Neural cell (in vitro differentiated cells): ENCODE measurements at regions not wholly inside any gene's neighbourhood (a gene's known extent, or its start where the extent isn't known, plus 50 kb on each side); places are given as distances from the start of the nearest gene placed in this dataset.

ENCODE experiments used
- H2AFZ ChIP-seq: fragments of 200-600, 300-800 bp; sonication (generic), shearing (Covaris generic); 2 replicates; pipeline ENCODE4 v1.6.0; 2014; ENCODE audit warnings: low read depth, mild to moderate bottlenecking, antibody characterized with exemption, low read length, moderate library complexity
- H3F3A ChIP-seq: fragments of 200-600 bp; shearing (Covaris generic); 2 replicates; pipeline ENCODE4 v1.6.1; 2016; ENCODE audit warnings: mild to moderate bottlenecking, moderate library complexity, mixed read lengths, antibody characterized with exemption, low read length; ENCODE audit not compliant: insufficient read depth, poor library complexity, severe bottlenecking
- H3K27ac ChIP-seq: fragments of 200-600, 300-800 bp; sonication (generic), shearing (Covaris generic); 2 replicates; pipeline ENCODE4 v1.5.1; 2014; ENCODE audit warnings: mild to moderate bottlenecking, low read length, moderate library complexity
- H3K27me3 ChIP-seq: fragments of 300-800, 200-600 bp; sonication (generic), shearing (Covaris generic); 2 replicates; pipeline ENCODE4 v1.6.0; 2014; ENCODE audit warnings: mild to moderate bottlenecking, low read depth, low read length, moderate library complexity; ENCODE audit not compliant: insufficient read depth
- H3K36me3 ChIP-seq: fragments of 300-800, 200-600 bp; sonication (generic), shearing (Covaris generic); 2 replicates; pipeline ENCODE4 v1.5.1; 2014; ENCODE audit warnings: mild to moderate bottlenecking, antibody characterized with exemption, low read length, moderate library complexity; ENCODE audit not compliant: insufficient read depth
- H3K4me2 ChIP-seq: fragments of 300-800, 200-600 bp; sonication (generic), shearing (Covaris generic); 2 replicates; pipeline ENCODE4 v1.6.0; 2014; ENCODE audit warnings: mild to moderate bottlenecking, low read length
- H3K4me3 ChIP-seq: fragments of 300-800, 200-600 bp; sonication (generic), shearing (Covaris generic); 2 replicates; pipeline ENCODE4 v1.5.1; 2014; ENCODE audit warnings: mild to moderate bottlenecking, low read length, moderate library complexity
- H3K79me2 ChIP-seq: fragments of 200-600 bp; shearing (Covaris generic); replicated peaks from 2 replicates; pipeline ENCODE4 v1.6.0; 2014; ENCODE audit warnings: mild to moderate bottlenecking, low read length, moderate library complexity; ENCODE audit not compliant: insufficient read depth
- H3K9ac ChIP-seq: fragments of 300-800, 200-600 bp; sonication (generic), shearing (Covaris generic); 2 replicates; pipeline ENCODE4 v1.6.1; 2016; ENCODE audit warnings: mild to moderate bottlenecking, low read length, mixed read lengths
- H3K9me2 ChIP-seq: fragments of 200-600 bp; shearing (Covaris generic); 2 replicates; pipeline ENCODE4 v1.6.1; 2016; ENCODE audit warnings: mild to moderate bottlenecking, low read length, mixed read lengths; ENCODE audit not compliant: insufficient read depth
- H3K9me3 ChIP-seq: fragments of 200-600, 300-800 bp; sonication (generic), shearing (Covaris generic); 2 replicates; pipeline ENCODE4 v1.6.1; 2016; ENCODE audit warnings: mild to moderate bottlenecking, mixed run types, low read length, moderate library complexity, mixed read lengths
- H4K20me1 ChIP-seq: fragments of 200-600 bp; shearing (Covaris generic); 2 replicates; pipeline ENCODE4 v1.6.1; 2016; ENCODE audit warnings: mild to moderate bottlenecking, mixed run types; ENCODE audit not compliant: insufficient read depth
- CTCF ChIP-seq: fragments of 450-650 bp; IDR thresholded peaks from 2 replicates; pipeline ENCODE4 v1.5.1; 2014; ENCODE audit warnings: antibody characterized with exemption, mild to moderate bottlenecking, moderate library complexity; ENCODE audit not compliant: poor library complexity, severe bottlenecking
- EP300 ChIP-seq: fragments of 450-650 bp; conservative IDR thresholded peaks from 2 replicates; pipeline ENCODE4 v1.6.1; 2014; ENCODE audit warnings: antibody characterized with exemption, mild to moderate bottlenecking, moderate library complexity; ENCODE audit not compliant: poor library complexity, severe bottlenecking
- EZH2 ChIP-seq: fragments of 200-600, 300-800 bp; shearing (Covaris generic), sonication (generic); IDR thresholded peaks from 2 replicates; pipeline ENCODE4 v1.6.1; 2014; ENCODE audit warnings: antibody characterized with exemption, low read length, borderline replicate concordance, mild to moderate bottlenecking; ENCODE audit not compliant: insufficient read depth, poor library complexity, severe bottlenecking
- MXI1 ChIP-seq: fragments of 450-650 bp; conservative IDR thresholded peaks from 2 replicates; pipeline ENCODE4 v1.6.1; 2014; ENCODE audit warnings: antibody characterized with exemption, mild to moderate bottlenecking; ENCODE audit not compliant: poor library complexity, severe bottlenecking
- POLR2AphosphoS5 ChIP-seq: IDR thresholded peaks from 2 replicates; pipeline ENCODE4 v1.6.1; 2012
- RAD21 ChIP-seq: fragments of 450-650 bp; conservative IDR thresholded peaks from 2 replicates; pipeline ENCODE4 v1.6.1; 2014; ENCODE audit warnings: antibody characterized with exemption, mild to moderate bottlenecking, moderate library complexity
- SMC3 ChIP-seq: fragments of 450-650 bp; conservative IDR thresholded peaks from 2 replicates; pipeline ENCODE4 v1.6.1; 2014; ENCODE audit warnings: antibody characterized with exemption, mild to moderate bottlenecking, moderate library complexity; ENCODE audit not compliant: poor library complexity
- TAF1 ChIP-seq: IDR thresholded peaks from 2 replicates; pipeline ENCODE4 v1.6.1; 2012; ENCODE audit warnings: low read depth
- small RNA-seq, 3 experiments: library from RNA; depleted of rRNA; stranded (forward); fragments of <200 nt; gene quantifications; one replicate each; pipeline ENCODE3, GENCODE V24; 2012
- TF ChIP-seq, protein P1 (sequence below): IDR thresholded peaks from 2 replicates; pipeline ENCODE4 v1.6.1; 2012; ENCODE audit warnings: borderline replicate concordance

DNA sequence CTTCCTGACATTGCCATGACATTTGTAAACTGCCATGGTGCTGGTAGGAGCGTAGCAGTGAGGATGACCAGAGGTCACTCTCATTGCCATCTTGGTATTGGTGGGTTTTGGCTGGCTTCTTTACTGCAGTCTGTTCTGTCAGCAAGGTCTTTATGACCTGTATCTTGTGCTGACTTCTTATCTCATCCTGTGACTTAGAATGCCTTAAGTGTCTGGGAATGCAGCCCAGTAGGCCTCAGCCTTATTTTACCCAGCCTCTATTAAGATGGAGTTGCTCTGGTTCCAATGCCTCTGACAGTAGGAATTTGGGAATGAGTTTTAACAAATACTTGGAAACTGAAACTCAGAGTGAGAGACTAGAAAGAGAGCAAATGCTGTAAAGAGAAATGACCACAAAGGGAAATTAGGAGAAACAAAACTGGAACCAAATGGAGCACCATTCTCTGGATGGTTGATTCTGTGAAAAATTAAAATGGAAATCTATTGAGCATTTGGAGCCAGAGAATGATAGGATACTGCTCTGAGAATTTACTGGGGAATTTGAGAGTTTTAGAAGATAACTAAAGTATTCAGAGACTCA is 50.1 kb upstream of the RHOU start:
- Histone ChIP-seq H3K4me3 (no peak overlapping the region), H3K27me3 (no peaks in the 10 kb centered on the region), H3K27ac (no peak overlapping the region), H3K9me3 (no peaks in the 10 kb centered on the region), H3F3A (no peaks in the 10 kb centered on the region), H2AFZ (no peak overlapping the region), H3K36me3 (no peaks in the 10 kb centered on the region), H4K20me1 (no peaks in the 10 kb centered on the region), H3K9me2 (no peaks in the 10 kb centered on the region), H3K4me2 (no peak overlapping the region), H3K79me2 (no peaks in the 10 kb centered on the region), H3K9ac (no peak overlapping the region)
- TF ChIP-seq CTCF, result no peak
- no peak for TF ChIP-seq EP300
- TF ChIP-seq RAD21, result no peak
- TF ChIP-seq MXI1, result no peak
- no peak for TF ChIP-seq EZH2
- no peak for TF ChIP-seq TAF1
- TF ChIP-seq, protein P1, sequence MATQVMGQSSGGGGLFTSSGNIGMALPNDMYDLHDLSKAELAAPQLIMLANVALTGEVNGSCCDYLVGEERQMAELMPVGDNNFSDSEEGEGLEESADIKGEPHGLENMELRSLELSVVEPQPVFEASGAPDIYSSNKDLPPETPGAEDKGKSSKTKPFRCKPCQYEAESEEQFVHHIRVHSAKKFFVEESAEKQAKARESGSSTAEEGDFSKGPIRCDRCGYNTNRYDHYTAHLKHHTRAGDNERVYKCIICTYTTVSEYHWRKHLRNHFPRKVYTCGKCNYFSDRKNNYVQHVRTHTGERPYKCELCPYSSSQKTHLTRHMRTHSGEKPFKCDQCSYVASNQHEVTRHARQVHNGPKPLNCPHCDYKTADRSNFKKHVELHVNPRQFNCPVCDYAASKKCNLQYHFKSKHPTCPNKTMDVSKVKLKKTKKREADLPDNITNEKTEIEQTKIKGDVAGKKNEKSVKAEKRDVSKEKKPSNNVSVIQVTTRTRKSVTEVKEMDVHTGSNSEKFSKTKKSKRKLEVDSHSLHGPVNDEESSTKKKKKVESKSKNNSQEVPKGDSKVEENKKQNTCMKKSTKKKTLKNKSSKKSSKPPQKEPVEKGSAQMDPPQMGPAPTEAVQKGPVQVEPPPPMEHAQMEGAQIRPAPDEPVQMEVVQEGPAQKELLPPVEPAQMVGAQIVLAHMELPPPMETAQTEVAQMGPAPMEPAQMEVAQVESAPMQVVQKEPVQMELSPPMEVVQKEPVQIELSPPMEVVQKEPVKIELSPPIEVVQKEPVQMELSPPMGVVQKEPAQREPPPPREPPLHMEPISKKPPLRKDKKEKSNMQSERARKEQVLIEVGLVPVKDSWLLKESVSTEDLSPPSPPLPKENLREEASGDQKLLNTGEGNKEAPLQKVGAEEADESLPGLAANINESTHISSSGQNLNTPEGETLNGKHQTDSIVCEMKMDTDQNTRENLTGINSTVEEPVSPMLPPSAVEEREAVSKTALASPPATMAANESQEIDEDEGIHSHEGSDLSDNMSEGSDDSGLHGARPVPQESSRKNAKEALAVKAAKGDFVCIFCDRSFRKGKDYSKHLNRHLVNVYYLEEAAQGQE, result no peak
- no peak for TF ChIP-seq SMC3
- TF ChIP-seq POLR2AphosphoS5, result no peak

Small RNA genes lying in the stretch of these regions (small RNA-seq; reads per million reads assigned to genes)
- 0 reads per million in 3 experiments for gene RF00432
- gene RNA5S10, result 0 reads per million in 3 experiments
- 0 reads per million in 3 experiments for gene RNA5S11
- 0 reads per million in 3 experiments for gene RNA5S12
- 0 reads per million in 3 experiments for gene RNA5S13
- 0 reads per million in 3 experiments for gene RNA5S14
- gene RNA5S15, result 0 reads per million in 3 experiments
- 0 reads per million in 3 experiments for gene RNA5S16
- 0 reads per million in 3 experiments for gene RNA5S17
- gene RNA5S2, result 0 reads per million in 3 experiments
- 0 reads per million in 3 experiments for gene RNA5S3
- 0 reads per million in 3 experiments for gene RNA5S4
- 0 reads per million in 3 experiments for gene RNA5S5
- 0 reads per million in 3 experiments for gene RNA5S6
- 0 reads per million in 3 experiments for gene RNA5S7
- gene RNA5S8, result 0 reads per million in 3 experiments
- gene RNA5S9, result 0 reads per million in 3 experiments
- gene RNA5SP18, result 0 reads per million in 3 experiments
